ENCODE measurements at regions not wholly inside any gene's neighbourhood (a gene's known extent, or its start where the extent isn't known, plus 50 kb on each side); places are given as distances from the start of the nearest gene placed in this dataset.

GRCh38 chr5:117295941-117296340 is 721.3 kb upstream of the SEMA6A start:
- TF ChIP-seq CTCF (IDR thresholded peaks at IDR 0.05; ENCODE audit: poor library complexity, severe bottlenecking) (no peak), EZH2 (IDR thresholded peaks at IDR 0.05; ENCODE audit: borderline replicate concordance, insufficient read depth, low read length, poor library complexity, severe bottlenecking) (no peak), REST (IDR thresholded peaks at IDR 0.05; ENCODE audit: borderline replicate concordance) (no peak), POLR2AphosphoS5 (IDR thresholded peaks at IDR 0.05) (no peak), RAD21 (conservative IDR thresholded peaks at IDR 0.05) (no peak), MXI1 (conservative IDR thresholded peaks at IDR 0.05; ENCODE audit: poor library complexity, severe bottlenecking) (no peak)
